ENCODE measurements at regions not wholly inside any gene's neighbourhood (a gene's known extent, or its start where the extent isn't known, plus 50 kb on each side); places are given as distances from the start of the nearest gene placed in this dataset.
"Not testable (repeated sequence)": the region's sequence is repeated elsewhere in the genome, so short reads cannot be mapped to it uniquely, and the experiment has no call there.

DNA sequence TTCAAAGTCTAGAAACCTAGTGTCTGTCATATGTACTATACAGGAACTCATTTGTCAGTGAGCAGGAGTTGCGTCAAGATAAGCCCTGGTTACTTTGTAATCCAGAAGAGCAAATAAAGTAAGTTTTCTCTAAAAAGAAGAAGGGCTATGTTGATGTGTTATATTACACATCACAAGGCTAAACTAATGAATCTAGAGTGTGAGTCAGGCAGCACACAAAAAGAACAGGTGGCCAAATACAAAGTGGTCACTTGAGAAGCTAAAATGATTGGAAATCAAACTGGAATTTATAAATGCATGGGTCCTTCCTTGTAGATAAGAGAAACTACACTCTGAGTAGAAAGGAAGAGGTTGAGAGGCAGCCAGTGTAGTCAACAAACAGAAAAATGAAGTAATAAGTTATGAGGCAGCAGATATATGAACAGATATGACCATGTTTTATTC, 771.6 kb downstream of the DIPK2A start:
- DNase-seq (ENCODE audit: low read depth in 2 of 2): no peak

DNA sequence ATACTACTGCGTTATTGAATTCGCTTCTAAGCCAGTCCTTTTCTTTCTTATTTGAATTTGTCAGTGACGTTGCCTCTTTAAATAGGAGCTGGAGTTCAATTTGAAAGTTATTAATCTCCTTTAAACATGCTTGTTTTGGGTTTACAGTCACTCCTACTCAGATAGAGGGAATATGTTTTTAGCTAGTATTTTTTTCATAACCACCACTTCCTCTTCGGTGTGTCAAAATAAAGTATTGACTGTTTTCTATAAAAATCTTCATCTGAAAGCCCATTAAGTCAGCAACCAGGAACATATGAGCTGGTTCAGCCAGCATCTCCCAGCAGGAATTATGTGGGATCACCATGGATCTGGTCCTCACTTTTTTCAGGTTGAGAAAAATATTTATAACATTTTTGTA, 772.9 kb downstream of the DIPK2A start:
- DNase-seq (ENCODE audit: low read depth in 2 of 2): no peak

DNA sequence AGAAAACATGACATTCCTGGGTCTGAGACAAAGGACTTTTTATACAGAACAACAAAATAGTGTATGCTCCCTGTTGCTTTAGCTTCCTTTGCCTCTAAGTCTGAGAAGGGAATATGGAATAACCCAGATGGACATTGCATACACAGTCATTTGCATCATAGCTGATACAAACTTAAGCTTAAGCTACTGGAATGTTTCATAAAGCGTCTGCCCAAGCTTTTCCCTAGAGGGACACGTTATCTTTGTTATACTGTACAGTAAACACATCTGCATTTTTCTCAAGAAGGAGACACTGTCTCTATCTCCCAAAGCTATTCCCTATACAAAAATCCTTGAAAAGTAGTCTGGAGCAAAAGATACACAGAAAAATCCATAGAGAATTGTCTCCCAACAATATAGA, 775.0 kb downstream of the DIPK2A start:
- DNase-seq (ENCODE audit: low read depth in 2 of 2): no peak

DNA sequence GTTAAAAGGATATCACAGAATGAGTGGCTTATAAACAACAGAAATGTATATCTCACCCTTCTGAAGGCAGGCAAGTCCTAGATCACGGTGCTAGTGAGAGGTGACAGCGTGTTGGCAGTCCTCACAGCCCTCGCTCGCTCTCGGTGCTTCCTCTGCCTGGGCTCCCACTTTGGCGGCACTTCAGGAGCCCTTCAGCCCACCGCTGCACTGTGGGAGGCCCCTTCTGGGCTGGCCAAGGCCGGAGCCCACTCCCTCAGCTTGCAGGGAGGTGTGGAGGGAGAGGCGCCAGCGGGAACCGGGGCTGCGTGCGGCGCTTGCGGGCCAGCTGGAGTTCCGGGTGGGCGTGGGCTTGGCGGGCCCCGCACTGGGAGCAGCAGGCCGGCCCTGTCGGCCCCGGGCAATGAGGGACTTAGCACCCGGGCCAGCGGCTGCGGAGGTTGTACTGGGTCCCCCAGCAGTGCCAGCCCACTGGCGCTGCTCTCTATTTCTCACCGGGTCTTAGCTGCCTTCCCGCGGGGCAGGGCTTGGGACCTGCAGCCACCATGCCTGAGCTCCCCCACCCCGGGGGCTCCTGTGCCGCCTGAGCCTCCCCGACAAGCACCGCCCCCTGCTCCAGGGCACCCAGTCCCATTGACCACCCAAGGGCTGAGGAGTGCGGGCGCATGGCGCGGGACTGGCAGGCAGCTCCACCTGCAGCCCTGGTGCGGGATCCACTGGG, 778.1 kb downstream of the DIPK2A start:
- not testable (repeated sequence) for DNase-seq (ENCODE audit: low read depth in 2 of 2)

DNA sequence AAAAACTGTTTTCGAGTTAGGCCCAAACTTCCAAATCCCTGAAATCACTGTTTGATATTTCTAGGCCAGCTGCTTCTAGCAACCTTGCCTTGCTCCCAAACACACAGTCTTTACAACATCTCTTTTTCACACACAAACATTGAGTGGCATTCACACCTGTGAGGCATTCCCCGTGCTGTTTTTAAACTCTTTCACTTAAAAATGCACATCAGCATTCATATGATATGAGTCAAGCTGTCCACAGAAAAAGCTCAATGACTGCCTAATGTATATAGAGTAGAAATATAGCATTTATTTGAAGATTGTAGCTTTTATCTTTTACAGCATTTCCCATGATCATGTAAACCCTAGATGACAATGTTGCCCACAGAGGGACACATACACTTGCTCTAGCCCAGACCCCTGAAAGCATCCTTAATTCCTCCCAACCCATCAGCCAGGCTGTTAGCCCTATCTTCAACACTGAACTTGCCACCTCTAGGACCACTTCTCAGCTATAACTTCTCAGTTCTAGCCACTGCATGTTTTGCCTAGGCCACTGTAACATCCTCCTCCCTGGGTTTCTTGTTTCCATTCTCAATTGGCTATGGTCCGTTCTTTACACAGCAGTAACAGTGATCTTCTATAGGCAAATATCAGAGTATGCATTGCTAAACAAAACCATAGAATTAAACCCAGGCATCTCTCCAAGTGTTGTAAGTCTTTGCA, 782.6 kb downstream of the DIPK2A start:
- no peak for DNase-seq (ENCODE audit: low read depth in 2 of 2)

DNA sequence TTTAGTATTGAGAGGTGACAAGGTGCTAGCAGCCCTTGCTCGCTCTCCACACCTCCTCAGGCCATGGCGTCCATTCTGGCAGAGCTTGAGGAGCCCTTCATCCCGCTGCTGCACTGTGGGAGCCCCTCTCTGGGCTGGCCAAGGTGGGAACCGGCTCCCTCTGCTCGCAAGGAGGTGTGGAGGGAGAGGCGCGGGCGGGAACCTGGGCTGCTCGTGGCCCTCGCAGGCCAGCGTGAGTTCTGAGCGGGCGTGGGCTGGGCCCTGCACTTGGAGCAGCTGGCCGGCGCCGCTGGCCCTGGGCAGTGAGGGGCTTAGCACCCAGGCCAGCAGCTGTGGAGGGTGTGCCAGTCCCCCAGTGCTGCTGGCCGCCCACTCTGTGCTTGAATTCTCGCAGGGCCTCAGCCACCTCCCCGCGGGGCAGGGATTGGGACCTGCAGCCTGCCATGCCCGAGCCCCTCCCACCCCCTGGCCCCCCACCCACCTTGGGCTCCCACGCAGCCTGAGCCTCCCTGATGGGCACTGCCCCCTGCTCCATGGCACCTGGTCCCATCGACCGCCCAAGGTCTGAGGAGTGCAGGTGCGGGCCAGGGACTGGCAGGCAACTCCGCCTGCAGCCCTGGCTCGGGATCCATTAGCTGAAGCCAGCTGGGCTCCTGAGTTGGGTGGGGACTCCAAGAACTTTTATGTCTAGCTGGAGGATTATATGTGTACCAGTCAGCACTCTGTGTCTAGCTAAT, 785.2 kb downstream of the DIPK2A start:
- no peak for DNase-seq (ENCODE audit: low read depth in 2 of 2)

DNA sequence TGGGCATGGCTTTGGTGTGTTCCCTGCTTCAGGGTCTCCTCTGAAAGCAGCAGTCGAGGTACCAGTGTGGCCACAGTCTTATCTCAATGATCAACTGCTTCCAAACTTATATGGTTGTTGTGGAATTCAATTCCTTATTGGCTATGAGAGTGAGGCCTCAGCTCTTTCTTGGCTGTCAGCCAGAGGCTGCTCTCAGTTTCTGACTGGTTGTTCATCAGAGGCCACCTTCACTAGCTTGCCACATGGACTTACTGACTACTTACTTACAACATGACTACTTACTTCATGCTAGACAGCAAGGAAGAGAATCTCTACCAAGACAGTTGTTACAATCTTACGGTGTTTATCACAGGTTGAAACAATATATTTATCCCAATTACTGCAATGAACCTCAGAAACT, 789.2 kb downstream of the DIPK2A start:
- DNase-seq (ENCODE audit: low read depth in 2 of 2): no peak

DNA sequence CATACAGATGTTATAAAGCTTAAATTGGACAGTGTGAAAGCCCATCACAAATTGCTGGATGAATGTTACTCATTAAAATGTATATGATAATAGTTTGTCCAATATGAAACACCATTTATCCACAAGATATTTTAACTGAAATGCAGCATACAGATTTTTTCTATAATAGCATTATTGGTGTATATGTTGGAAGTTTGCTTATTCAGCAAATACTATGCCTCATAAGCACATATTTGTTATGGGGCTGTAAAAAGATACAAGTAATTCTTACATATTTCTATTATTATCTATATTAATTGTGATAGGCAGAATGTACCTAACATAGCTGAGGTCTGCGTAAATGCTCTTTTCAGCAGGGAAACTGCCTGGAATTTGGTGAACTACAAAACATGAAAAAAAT, 790.5 kb downstream of the DIPK2A start:
- DNase-seq (ENCODE audit: low read depth in 2 of 2): no peak

DNA sequence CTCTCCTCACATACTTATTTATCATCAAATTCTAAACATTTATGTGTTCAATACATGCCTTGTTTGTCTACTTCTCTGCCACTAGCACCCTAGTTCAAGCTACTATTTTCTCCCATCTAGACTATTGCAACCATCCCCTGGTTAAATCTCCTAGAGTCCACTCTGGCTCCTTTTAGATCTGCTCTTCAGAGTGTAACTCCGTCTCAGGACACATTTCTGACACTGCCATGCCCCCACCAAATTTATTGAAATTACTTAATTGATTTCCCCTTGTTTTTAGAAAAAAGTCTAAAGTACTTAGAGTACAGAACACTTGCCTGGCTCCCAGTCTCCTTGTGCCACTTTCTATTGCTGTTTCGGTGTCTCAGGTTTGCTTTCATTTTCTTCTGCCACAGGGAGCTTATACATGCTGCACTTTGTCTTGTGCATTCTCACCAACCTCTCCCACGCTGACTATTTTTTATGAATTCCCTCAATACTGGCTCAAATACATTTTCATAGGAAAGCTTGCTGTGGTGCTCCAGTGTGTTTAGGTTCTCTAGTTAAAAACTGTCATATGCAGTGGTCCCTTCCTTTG, 792.3 kb downstream of the DIPK2A start:
- no peak for DNase-seq (ENCODE audit: low read depth in 2 of 2)

DNA sequence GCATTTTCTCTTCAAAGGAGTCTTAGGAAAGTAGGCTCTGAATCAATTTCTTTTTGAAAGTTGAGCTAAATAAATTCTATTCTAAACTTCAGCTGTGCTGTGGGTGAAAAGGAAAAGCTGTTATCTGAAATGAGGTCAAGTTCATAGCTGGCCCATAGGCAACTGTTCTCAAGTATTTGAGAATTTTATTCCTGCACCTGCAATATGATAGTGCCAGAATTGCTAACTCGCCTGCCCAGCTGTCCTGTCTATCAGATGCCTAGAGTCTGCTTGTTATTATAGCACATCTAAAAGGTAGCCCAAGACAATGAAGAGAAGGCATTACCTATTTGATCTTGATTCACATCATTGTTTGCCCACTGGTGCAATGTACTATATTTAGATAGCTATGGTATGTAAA, 798.7 kb downstream of the DIPK2A start:
- DNase-seq (ENCODE audit: low read depth in 2 of 2): no peak

DNA sequence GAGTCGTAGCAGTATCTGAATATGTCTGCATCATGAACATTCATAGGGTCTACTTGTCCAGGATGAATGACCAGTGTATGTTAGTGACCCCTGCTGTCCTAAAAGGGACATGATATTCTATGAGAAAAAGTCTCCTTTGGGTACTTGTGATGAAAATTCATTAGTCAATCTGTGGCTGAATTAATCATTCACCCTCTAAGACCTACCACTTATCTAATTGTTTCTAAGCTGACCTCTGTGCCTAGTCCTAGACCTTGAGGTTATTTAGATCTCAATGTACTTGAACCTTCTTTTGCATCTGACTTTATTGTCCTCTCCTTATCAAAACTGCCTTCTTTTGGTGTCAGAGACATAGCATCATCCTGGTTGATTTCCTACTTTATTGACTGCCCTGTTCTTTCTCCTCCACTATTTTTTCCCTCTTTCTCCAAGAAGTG, 799.3 kb downstream of the DIPK2A start:
- no peak for DNase-seq (ENCODE audit: low read depth in 2 of 2)

DNA sequence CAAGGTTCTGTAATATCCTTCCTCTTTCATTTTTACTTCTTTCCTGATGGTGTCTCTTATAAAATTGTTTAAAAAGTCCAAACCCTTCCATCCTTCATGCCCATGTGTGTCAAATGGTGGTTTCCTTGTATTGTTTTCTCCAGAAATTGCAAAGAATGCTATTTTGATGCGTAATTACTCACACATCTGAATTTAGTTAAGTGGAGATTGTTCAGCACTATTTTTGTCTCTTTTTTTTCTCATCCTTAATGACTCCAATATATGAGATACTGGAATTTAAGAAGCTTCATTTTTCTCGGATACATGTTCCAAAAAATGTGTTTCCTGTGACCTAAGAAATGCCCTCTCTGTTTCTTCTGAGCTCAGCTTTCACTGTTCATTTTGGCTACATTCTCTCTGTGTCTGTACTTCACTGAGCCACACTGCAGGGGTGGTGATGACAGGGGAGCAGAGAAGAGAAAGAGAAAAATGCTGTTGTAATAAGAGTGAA, 799.8 kb downstream of the DIPK2A start:
- DNase-seq (ENCODE audit: low read depth in 2 of 2): peak; percentile 90 to 91

DNA sequence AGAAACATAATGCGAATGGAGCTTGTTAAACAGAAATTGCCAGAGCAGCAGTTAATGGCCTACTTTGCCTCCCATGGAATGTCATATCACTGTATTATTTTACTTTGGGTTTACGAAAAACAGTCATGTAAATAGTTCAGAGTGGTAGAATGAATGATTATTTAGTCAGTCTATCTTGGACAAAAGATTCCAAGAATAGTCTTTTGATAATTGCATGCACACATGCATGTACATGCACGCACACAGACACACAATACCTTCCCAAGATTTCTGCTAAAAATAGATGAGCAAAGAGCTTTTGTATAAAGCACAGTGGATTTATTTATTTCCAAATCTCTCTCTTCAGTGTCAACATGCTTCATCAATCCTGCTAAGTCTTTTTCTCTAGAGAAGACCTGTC, 800.7 kb downstream of the DIPK2A start:
- DNase-seq (ENCODE audit: low read depth in 2 of 2): no peak

DNA sequence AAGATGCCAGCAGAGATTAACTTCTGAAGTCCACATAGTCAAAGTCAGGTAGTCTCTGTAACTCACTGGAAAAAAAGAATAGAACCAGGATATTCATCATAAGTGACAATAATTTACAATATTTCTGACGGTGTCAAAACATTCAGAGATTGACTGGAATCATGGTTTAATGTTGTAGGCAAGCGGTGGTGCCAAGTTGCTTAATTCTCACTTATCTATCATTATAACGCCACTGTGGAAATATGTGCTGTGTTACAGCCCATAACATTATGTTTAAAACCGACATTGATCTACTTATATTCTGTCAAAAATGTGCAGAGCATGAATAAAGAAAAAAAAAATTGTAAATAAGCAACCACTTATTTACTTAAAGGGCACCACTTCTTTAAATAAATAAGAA, 801.7 kb downstream of the DIPK2A start:
- no peak for DNase-seq (ENCODE audit: low read depth in 2 of 2)

DNA sequence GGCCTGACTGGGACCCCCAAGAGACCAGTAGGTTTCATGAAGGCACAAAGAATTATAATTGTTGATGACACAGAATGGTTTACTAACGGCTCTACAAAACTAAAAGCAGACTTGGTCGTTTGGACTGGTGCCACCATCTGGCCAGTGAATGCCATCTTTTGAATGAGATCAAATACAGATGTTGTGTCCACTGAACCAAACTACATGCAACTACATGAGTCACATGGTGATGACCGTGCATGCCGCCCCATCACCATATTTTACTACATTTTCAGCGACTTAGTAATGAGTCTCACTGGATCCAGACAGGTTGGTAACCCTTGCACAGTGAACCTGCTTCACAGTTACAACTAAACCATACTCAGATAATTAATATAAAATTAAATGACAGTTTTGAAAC, 803.3 kb downstream of the DIPK2A start:
- no peak for DNase-seq (ENCODE audit: low read depth in 2 of 2)

DNA sequence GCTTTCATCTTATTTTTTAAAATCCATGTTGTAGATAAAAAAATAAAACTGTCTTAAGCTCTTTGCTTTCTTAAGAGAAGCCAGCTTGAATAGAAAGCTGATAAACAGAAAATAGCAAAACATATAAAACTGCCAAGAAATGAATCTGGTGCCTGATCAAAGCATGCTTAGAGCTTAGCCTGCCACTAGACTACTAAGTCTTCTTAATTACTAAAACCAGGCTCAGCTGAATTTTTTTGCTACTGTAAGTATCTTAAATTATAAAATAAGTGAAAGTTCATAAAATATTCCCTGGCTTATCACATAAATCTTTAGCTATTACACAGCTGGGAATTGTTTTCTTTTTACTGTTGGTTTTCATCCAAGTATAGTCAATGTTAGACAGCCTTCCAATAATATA, 803.9 kb downstream of the DIPK2A start:
- no peak for DNase-seq (ENCODE audit: low read depth in 2 of 2)

DNA sequence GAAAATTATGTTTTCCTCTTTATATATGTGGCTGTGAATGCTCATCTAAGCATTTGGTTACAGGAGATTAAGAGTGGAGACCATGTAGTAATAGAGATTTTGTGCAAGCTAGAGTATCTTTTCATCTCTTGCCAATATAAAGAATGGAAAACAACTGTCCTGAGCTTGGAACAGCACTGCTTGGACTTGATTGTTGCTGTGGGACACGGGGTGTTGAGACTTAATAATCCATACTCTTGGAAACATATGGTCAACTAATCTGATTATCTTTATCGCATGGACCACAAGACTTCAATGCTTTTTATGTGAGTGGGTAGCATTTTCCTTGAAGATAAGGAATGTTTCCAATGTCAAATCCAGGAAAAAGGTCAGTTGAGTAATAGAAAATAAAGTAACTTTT, 806.3 kb downstream of the DIPK2A start:
- no peak for DNase-seq (ENCODE audit: low read depth in 2 of 2)

DNA sequence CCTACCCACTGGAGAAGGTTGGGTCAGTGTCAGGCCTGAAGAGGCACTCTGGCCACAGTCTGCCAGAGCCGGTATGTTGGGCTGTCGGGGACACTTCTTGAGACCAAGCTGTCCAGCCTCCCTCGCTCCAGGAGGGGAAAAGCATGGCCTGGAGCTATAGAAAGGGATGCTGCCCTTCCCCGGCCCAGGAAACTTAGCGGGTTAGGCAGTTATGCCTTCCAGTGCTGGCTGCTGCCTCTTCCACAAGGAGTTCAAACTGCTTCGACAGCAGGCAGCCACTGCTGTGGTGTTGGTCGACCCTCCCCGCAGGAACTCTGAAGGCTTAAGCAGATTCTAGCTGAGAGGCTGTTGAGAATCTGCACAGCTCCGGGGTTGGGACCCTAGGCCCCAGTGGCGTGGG, 819.4 kb downstream of the DIPK2A start:
- DNase-seq (ENCODE audit: low read depth in 2 of 2): no peak

DNA sequence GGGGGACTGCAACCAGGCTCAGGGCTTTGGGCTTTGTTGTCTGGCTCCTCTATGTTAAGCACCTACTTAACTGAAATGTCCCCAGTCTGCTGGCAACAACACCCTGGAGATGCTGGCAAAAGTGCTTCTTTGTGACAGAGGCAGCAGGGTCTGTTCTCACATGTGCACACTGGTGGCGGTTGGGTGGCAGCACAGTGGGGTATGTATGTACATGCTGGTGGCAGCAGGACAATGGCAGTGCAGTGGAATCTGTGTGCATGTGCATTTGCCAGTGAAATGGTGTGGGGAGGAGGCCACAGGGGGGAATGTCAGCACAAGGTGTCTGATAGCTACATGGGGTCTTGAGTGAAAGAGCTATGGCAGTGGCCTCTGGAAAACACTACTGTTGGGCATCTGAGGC, 830.3 kb downstream of the DIPK2A start:
- DNase-seq (ENCODE audit: low read depth in 2 of 2): no peak

DNA sequence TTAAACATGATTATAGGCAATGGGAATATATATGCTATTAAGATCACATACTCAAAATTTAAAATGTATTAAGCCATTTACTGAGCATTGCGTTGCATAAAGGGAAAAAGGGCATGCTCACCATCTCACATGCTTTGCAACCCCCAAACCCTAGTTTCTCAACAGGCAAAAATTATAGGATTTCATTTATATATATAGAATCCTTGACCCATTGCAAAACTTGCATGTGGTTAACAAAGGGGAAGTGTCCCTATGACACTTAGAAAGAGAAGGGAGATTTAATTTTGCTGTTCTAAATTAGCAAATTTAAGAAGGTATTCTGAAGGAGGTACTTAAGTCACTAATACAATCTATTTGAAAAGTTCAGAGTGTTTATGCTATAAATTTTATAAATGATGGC, 837.8 kb downstream of the DIPK2A start:
- no peak for DNase-seq (ENCODE audit: low read depth in 2 of 2)

DNA sequence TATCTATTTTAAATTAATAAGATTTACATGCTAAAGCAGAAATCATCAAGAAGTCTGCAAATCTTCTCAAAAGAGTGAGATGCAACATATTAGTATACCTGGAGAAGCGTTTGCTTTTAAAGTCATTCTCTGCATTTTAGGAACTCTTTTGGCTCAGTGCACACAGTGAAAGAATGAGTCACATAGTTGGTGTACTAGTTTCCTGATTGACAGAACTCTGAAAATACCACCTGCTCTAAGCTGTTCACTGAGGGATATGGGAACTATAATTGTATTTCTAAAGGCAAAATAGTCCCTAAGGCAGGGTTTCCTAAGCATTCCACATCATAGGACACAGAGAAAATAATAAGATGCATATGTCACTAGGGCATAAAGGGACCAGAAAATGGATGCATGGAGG, 838.5 kb downstream of the DIPK2A start:
- DNase-seq (ENCODE audit: low read depth in 2 of 2): no peak

DNA sequence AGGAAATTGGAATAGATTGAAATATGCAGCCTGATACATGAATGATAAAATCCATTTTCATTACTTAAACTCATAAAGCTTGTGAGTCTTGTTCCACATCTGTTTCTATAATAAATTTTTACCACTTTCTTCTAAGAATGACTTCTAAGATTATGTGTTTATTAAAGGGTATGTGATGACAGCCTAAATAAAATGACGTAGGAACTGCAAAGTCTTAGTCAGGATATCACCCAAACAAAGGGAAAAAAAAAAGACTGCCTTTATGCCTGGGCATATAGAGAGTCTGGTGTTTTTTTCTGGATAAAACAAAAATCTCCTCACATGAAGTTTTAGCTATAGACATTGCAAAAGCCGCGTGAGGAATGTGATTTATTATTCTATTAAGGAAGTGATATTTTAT, 844.0 kb downstream of the DIPK2A start:
- DNase-seq (ENCODE audit: low read depth in 2 of 2): peak in 1 of 2 experiments; percentile 20
